H9 (cell line): ENCODE measurements at regions not wholly inside any gene's neighbourhood (a gene's known extent, or its start where the extent isn't known, plus 50 kb on each side); places are given as distances from the start of the nearest gene placed in this dataset.

ENCODE experiments used
- DNase-seq: peaks from one replicate; pipeline ENCODE4 v3.0.0-alpha.2; 2017
- H2AFZ ChIP-seq: one replicate; pipeline ENCODE4 v1.6.1; 2013; ENCODE audit warnings: mild to moderate bottlenecking, low read length, control low read depth, moderate library complexity
- H2AK5ac ChIP-seq: 2 replicates; pipeline ENCODE4 v1.6.1; 2013; ENCODE audit warnings: low read length, control low read depth, mixed read lengths; ENCODE audit not compliant: insufficient read length
- H2BK120ac ChIP-seq: one replicate; pipeline ENCODE4 v1.6.1; 2013; ENCODE audit warnings: low read depth, mild to moderate bottlenecking, low read length, control low read depth, inconsistent platforms; ENCODE audit not compliant: poor library complexity, severe bottlenecking
- H2BK12ac ChIP-seq: 2 replicates; pipeline ENCODE4 v1.6.1; 2013; ENCODE audit warnings: low read length, control low read depth, mixed read lengths, low read depth; ENCODE audit not compliant: insufficient read length
- H2BK15ac ChIP-seq: 2 replicates; pipeline ENCODE4 v1.6.1; 2013; ENCODE audit warnings: low read depth, low read length, control low read depth
- H2BK20ac ChIP-seq: one replicate; pipeline ENCODE4 v1.6.1; 2013; ENCODE audit warnings: low read depth, mild to moderate bottlenecking, low read length, control low read depth, inconsistent platforms; ENCODE audit not compliant: poor library complexity, severe bottlenecking
- H2BK5ac ChIP-seq: 2 replicates; pipeline ENCODE4 v1.6.1; 2013; ENCODE audit warnings: low read length, control low read depth, mixed read lengths; ENCODE audit not compliant: insufficient read length
- H3K14ac ChIP-seq: 2 replicates; pipeline ENCODE4 v1.6.1; 2013; ENCODE audit warnings: low read length, control low read depth; ENCODE audit not compliant: insufficient read depth
- H3K18ac ChIP-seq: 2 replicates; pipeline ENCODE4 v1.6.1; 2013; ENCODE audit warnings: low read depth, mild to moderate bottlenecking, mixed read lengths, low read length, control low read depth; ENCODE audit not compliant: insufficient read length
- H3K23ac ChIP-seq: 2 replicates; pipeline ENCODE4 v1.6.1; 2013; ENCODE audit warnings: low read length, control low read depth, mixed read lengths, low read depth; ENCODE audit not compliant: insufficient read length
- H3K23me2 ChIP-seq: 2 replicates; pipeline ENCODE4 v1.6.1; 2013; ENCODE audit warnings: low read depth, mild to moderate bottlenecking, mixed read lengths, low read length, control low read depth; ENCODE audit not compliant: insufficient read length, poor library complexity, severe bottlenecking
- H3K27ac ChIP-seq: 2 replicates; pipeline ENCODE4 v1.5.1; 2013; ENCODE audit warnings: low read length, control low read depth, mixed read lengths, low read depth; ENCODE audit not compliant: insufficient read length
- H3K27me3 ChIP-seq: 2 replicates; pipeline ENCODE4 v1.6.1; 2013; ENCODE audit warnings: low read length, control low read depth, inconsistent platforms; ENCODE audit not compliant: insufficient read depth
- H3K4ac ChIP-seq: 2 replicates; pipeline ENCODE4 v1.6.1; 2013; ENCODE audit warnings: low read depth, mild to moderate bottlenecking, control low read depth, inconsistent platforms, low read length, moderate library complexity
- H3K4me1 ChIP-seq: 2 replicates; pipeline ENCODE4 v1.6.1; 2013; ENCODE audit warnings: low read length, control low read depth, inconsistent platforms; ENCODE audit not compliant: insufficient read depth
- H3K4me2 ChIP-seq: 2 replicates; pipeline ENCODE4 v1.6.1; 2013; ENCODE audit warnings: low read length, control low read depth, mixed read lengths; ENCODE audit not compliant: insufficient read length, insufficient read depth
- H3K56ac ChIP-seq: 2 replicates; pipeline ENCODE4 v1.6.1; 2013; ENCODE audit warnings: low read depth, mild to moderate bottlenecking, mixed read lengths, low read length, control low read depth; ENCODE audit not compliant: insufficient read length
- H3K79me1 ChIP-seq: 2 replicates; pipeline ENCODE4 v1.6.1; 2013; ENCODE audit warnings: low read depth, mild to moderate bottlenecking, moderate library complexity, low read length, control low read depth, inconsistent platforms; ENCODE audit not compliant: insufficient read depth, poor library complexity, severe bottlenecking
- H3K79me2 ChIP-seq: 2 replicates; pipeline ENCODE4 v1.6.1; 2013; ENCODE audit warnings: low read length, control low read depth, inconsistent platforms; ENCODE audit not compliant: insufficient read depth
- H3K9ac ChIP-seq: 2 replicates; pipeline ENCODE4 v1.6.1; 2013; ENCODE audit warnings: low read length, control low read depth, mixed read lengths; ENCODE audit not compliant: insufficient read length; ENCODE audit errors: extremely low read depth
- H3K9me3 ChIP-seq: one replicate; pipeline ENCODE4 v1.6.1; 2013; ENCODE audit warnings: low read depth, low read length, inconsistent platforms; ENCODE audit not compliant: control insufficient read depth
- H3T11ph ChIP-seq: one replicate; pipeline ENCODE4 v1.6.1; 2013; ENCODE audit warnings: mild to moderate bottlenecking, low read length, control low read depth, inconsistent platforms
- H4K20me1 ChIP-seq: one replicate; pipeline ENCODE4 v1.6.1; 2013; ENCODE audit not compliant: control insufficient read depth, insufficient read length, insufficient read depth
- H4K5ac ChIP-seq: 2 replicates; pipeline ENCODE4 v1.6.1; 2013; ENCODE audit warnings: low read depth, mild to moderate bottlenecking, mixed read lengths, low read length, control low read depth; ENCODE audit not compliant: insufficient read length
- H4K8ac ChIP-seq: replicated peaks from 2 replicates; pipeline ENCODE4 v1.6.1; 2013; ENCODE audit warnings: low read length, control low read depth, mixed read lengths, low read depth; ENCODE audit not compliant: insufficient read length
- H4K91ac ChIP-seq: 2 replicates; pipeline ENCODE4 v1.6.1; 2013; ENCODE audit warnings: low read depth, mild to moderate bottlenecking, moderate library complexity, mixed read lengths, low read length, control low read depth; ENCODE audit not compliant: insufficient read length
- H3K27ac Mint-ChIP-seq, 3 experiments: 2 replicates in 2 of 3; 3 replicates in 1 of 3; pipeline ENCODE4 v1.8.0; 2020 to 2021; ENCODE audit warnings: mixed read lengths in 3 of 3, mild to moderate bottlenecking in 1 of 3, moderate library complexity in 1 of 3
- H3K27me3 Mint-ChIP-seq: 2 replicates; pipeline ENCODE4 v1.8.0; 2021; ENCODE audit warnings: low read depth, mild to moderate bottlenecking, moderate library complexity, mixed read lengths
- H3K36me3 Mint-ChIP-seq, 3 experiments: 2 replicates in 2 of 3; 3 replicates in 1 of 3; pipeline ENCODE4 v1.8.0; 2020 to 2021; ENCODE audit warnings: low read depth in 3 of 3, mixed read lengths in 3 of 3; ENCODE audit not compliant: insufficient read depth in 1 of 3
- H3K4me1 Mint-ChIP-seq, 2 experiments: 2 replicates each; pipeline ENCODE4 v1.8.0; 2020; ENCODE audit warnings: mixed read lengths in 2 of 2
- H3K4me3 Mint-ChIP-seq, 2 experiments: 2 replicates in 1 of 2; 3 replicates in 1 of 2; pipeline ENCODE4 v1.8.0; 2020 to 2021; ENCODE audit warnings: mild to moderate bottlenecking in 2 of 2, mixed read lengths in 2 of 2, moderate library complexity in 1 of 2
- H3K9me3 Mint-ChIP-seq, 2 experiments: 2 replicates in 1 of 2; 3 replicates in 1 of 2; pipeline ENCODE4 v1.8.0; 2020; ENCODE audit warnings: mild to moderate bottlenecking in 2 of 2, mixed read lengths in 2 of 2, moderate library complexity in 1 of 2
- CTCF ChIP-seq: fragments of 200-600 bp; sonication (generic); conservative IDR thresholded peaks from 3 replicates; pipeline ENCODE4 v1.8.0; 2021; ENCODE audit warnings: antibody characterized with exemption, mild to moderate bottlenecking
- WGBS: extraction: QIAGEN DNeasy Blood & Tissue Kit; methylation state at CpG from one replicate; pipeline ENCODE4 v1.1.7; 2013; ENCODE audit warnings: missing lambda C conversion rate, low lambda C conversion rate, mixed read lengths; ENCODE audit not compliant: insufficient read length; ENCODE audit errors: extremely low coverage; 5-methylcytosine and 5-hydroxymethylcytosine counted together

GRCh38 chr2:123870206-123870880 lies 154.7 kb upstream of the CNTNAP5 start:
- no peak overlapping the region for H4K5ac ChIP-seq
- DNase-seq = no peak
- H3K9ac ChIP-seq = no peak overlapping the region
- H3K27me3 ChIP-seq = no peaks in the 10 kb centered on the region
- H3K79me2 ChIP-seq = no peaks in the 10 kb centered on the region
- H3K4ac ChIP-seq = no peak overlapping the region
- peaks cover 0 to 2% (median 0%) of the 10 kb centered on the region in 3 experiments; a peak in 1 of 7 replicates for H3K36me3 Mint-ChIP-seq
- no peak overlapping the region for H2BK5ac ChIP-seq
- no peak overlapping the region for H3K18ac ChIP-seq
- H3K56ac ChIP-seq = no peak overlapping the region
- no peak overlapping the region for H3T11ph ChIP-seq
- H3K14ac ChIP-seq = no peak overlapping the region
- no peak for TF ChIP-seq CTCF
- H2BK15ac ChIP-seq = no peak overlapping the region
- H3K23me2 ChIP-seq = no peaks in the 10 kb centered on the region
- no peaks in the 10 kb centered on the region for H3K4me1 ChIP-seq
- H2BK120ac ChIP-seq = no peak overlapping the region
- H3K9me3 ChIP-seq = no peaks in the 10 kb centered on the region
- H2AFZ ChIP-seq = no peak overlapping the region
- peaks cover 4 to 11% of the 10 kb centered on the region in 2 experiments; a peak in 3 of 4 replicates for H3K4me1 Mint-ChIP-seq
- H3K79me1 ChIP-seq = no peaks in the 10 kb centered on the region
- H4K8ac ChIP-seq = no peak overlapping the region
- H4K20me1 ChIP-seq = no peaks in the 10 kb centered on the region
- no peak overlapping the region for H3K23ac ChIP-seq
- no peak overlapping the region for H3K4me2 ChIP-seq
- no peak overlapping the region; a peak in 1 of 7 replicates for H3K27ac Mint-ChIP-seq
- no peak overlapping the region for H3K4me3 Mint-ChIP-seq
- H2BK20ac ChIP-seq = no peak overlapping the region
- H3K27ac ChIP-seq = no peak overlapping the region
- no peak overlapping the region for H2BK12ac ChIP-seq
- WGBS = no CpG with 5 or more reads among the region's 6 CpGs
- H4K91ac ChIP-seq = no peak overlapping the region
- H2AK5ac ChIP-seq = no peak overlapping the region
- H3K9me3 Mint-ChIP-seq = peaks cover 0 to 3% of the 10 kb centered on the region in 2 experiments; a peak in 2 of 5 replicates
- H3K27me3 Mint-ChIP-seq = no peaks in the 10 kb centered on the region
